ENCODE measurements at regions not wholly inside any gene's neighbourhood (a gene's known extent, or its start where the extent isn't known, plus 50 kb on each side); places are given as distances from the start of the nearest gene placed in this dataset.

DNA sequence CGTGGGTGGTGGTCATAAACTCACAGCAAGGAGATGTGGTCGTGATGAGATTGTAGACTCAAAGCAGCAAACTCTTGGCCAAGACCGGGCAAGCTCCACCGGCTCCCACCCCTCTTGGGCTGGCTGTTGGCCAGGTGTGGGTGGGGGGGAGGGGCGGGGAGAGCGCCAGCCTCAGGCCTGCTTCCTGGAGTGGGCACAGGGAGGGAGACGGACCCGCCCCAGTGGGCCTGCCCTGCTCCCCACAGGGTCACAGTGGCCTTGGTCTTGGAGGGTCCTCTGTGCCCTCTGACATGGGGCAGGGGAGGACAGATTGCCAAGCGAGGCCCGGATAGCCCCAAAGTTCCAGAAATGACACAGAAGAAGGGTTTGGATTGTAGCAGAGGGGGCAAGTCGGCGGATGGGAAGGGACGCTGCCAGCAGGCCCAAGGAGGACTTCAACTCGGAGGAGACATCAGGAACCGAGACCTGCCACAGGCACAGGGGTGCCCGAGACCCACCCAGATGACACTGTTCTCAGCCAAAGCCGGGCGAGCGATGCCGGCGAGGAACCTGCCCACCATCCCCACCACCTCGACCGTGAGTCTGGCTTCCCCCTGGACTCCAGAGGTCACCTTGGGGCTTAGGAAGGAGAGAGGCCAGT is 85.4 kb upstream of the ACTRT2 start:
- H3K4me3 Mint-ChIP-seq = no peak overlapping the region
- H3K4me1 Mint-ChIP-seq (ENCODE audit: low read depth) = no peaks in the 10 kb centered on the region
- DNase-seq (no peak), ATAC-seq (no peak)
- H3K27me3 Mint-ChIP-seq (ENCODE audit: low read depth) = no peaks in the 10 kb centered on the region
- ChIA-PET POLR2A (no interaction called here), CTCF (no interaction called here)
- H3K36me3 Mint-ChIP-seq (ENCODE audit: low read depth) = no peaks in the 10 kb centered on the region
- no peaks in the 10 kb centered on the region for H3K9me3 Mint-ChIP-seq (ENCODE audit: insufficient read depth)
- H3K27ac Mint-ChIP-seq = no peak overlapping the region

DNA sequence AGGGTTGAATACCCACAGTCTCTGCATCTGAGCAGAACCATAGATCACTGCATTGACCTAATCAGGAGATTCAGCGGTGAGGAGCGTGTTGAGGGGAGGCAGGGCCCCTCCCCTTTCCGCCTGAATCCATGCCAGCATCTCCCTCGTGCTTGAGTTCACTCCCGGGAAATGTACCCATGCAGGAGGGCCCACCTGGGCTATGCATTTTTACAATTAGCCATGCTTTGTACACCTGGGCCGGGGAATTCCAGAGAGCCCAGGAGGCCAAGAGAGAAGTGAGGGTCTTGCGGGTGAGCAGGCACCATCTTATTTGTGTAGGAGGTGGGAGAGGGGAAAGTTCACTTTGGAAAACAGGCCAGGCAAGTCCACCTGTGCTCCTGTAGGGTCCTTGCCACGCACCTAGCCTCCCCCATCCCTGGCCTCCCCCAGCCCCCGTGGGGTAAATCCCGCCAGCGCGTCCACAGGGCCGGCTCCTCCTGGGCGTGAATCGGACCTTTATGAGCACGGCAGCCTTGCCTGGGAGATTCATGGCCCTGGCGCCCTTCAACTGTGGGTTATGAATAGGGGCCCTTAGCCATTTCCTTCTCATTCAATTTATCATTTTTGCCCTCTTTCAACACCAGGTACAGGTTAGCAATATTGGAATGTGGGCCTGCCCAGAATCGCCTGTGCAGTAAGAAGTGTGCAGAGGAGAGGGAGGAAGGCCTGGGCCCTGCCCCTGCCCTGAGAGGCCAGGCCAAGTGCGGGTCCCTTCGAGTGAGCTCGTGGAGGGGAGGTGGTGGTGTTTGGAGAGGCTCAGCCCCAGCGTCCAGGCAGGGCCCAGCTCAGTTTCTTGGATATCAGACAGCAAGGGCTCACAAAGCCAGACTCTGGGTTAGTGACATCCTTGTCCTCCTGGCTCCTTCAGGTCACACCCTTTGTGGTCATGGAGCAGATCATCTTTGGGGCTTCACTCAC is 84.4 kb upstream of the ACTRT2 start:
- Mint-ChIP-seq H3K27ac (no peak overlapping the region), H3K9me3 (ENCODE audit: insufficient read depth) (no peaks in the 10 kb centered on the region), H3K4me1 (ENCODE audit: low read depth) (no peaks in the 10 kb centered on the region), H3K36me3 (ENCODE audit: low read depth) (no peaks in the 10 kb centered on the region), H3K4me3 (no peak overlapping the region), H3K27me3 (ENCODE audit: low read depth) (no peaks in the 10 kb centered on the region)
- DNase-seq = no peak
- POLR2A ChIA-PET = no interaction called here
- no peak for ATAC-seq
- CTCF ChIA-PET = no interaction called here

DNA sequence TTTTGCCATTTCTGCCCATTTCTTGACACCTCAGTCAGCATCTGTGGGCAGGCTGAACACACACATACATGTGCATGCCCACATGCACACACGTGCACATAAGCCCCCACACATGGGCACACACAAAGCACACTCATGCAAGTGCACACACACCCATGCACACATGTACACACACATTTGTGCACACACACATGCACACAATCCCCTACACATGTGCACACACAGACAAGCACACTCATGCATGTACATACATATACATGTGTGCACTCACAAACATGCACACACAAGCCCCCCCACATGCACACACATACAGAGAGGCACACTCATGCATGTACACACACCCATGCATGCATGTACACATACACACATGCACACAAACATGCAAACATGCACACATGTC is 83.5 kb upstream of the ACTRT2 start:
- ChIA-PET POLR2A (no interaction called here), CTCF (no interaction called here)
- H3K27ac Mint-ChIP-seq = no peak overlapping the region
- H3K36me3 Mint-ChIP-seq (ENCODE audit: low read depth) = no peaks in the 10 kb centered on the region
- H3K4me3 Mint-ChIP-seq = no peak overlapping the region
- no peaks in the 10 kb centered on the region for H3K4me1 Mint-ChIP-seq (ENCODE audit: low read depth)
- DNase-seq = no peak
- no peak for ATAC-seq
- H3K9me3 Mint-ChIP-seq (ENCODE audit: insufficient read depth) = no peaks in the 10 kb centered on the region
- no peaks in the 10 kb centered on the region for H3K27me3 Mint-ChIP-seq (ENCODE audit: low read depth)

DNA sequence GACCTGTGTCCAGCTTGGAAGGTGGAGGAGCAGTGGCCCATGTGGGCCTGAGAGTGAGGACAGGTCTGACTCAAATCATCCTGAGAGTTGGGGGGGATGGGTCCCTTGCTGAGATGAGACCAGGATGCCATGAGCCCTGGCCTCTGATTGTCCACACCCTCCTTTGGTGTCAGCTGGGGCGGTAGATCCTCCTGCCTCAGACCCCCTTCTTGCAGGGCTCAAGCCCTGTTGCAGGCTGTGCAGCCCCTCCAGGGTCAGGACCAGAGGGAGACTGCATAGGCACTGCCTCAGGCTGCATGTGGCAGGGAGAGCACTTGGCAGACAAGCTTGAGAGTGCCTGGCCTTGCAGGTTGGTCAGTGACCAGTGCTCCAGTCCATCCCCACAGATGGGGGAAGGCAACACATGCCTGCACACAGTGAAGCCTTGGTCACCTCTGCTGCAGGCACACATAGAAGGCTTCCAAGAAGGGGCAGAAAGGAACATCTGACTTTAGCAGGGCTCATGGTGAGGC is 82.2 kb upstream of the ACTRT2 start:
- ChIA-PET POLR2A (no interaction called here), CTCF (no interaction called here)
- H3K4me3 Mint-ChIP-seq = no peak overlapping the region
- no peaks in the 10 kb centered on the region for H3K4me1 Mint-ChIP-seq (ENCODE audit: low read depth)
- H3K27ac Mint-ChIP-seq = no peak overlapping the region
- no peak for ATAC-seq
- DNase-seq = no peak
- no peaks in the 10 kb centered on the region for H3K9me3 Mint-ChIP-seq (ENCODE audit: insufficient read depth)
- H3K27me3 Mint-ChIP-seq (ENCODE audit: low read depth) = no peaks in the 10 kb centered on the region
- no peaks in the 10 kb centered on the region for H3K36me3 Mint-ChIP-seq (ENCODE audit: low read depth)

DNA sequence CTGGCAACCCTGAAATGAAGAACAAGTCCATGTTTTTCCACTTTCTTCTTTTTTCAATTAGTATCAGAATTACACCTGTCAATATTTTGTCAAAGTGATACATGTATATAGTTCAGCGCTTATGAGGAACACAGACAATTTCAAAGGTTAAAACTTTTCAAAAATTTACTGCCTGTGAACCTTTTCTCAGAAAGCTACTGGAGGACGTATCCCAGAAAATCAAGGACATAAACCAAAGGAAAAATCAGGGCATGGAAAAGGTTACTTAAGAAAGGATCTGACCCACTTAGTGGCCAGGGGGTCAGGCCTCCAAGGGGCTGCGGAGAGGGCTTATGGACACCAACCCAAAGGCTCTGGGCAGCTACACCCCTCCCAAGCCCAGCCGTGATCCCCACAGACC is 81.1 kb upstream of the ACTRT2 start:
- ChIA-PET POLR2A (no interaction called here), CTCF (no interaction called here)
- DNase-seq = no peak
- Mint-ChIP-seq H3K27me3 (ENCODE audit: low read depth) (no peaks in the 10 kb centered on the region), H3K9me3 (ENCODE audit: insufficient read depth) (no peaks in the 10 kb centered on the region), H3K4me1 (ENCODE audit: low read depth) (no peaks in the 10 kb centered on the region), H3K4me3 (no peak overlapping the region), H3K27ac (no peak overlapping the region), H3K36me3 (ENCODE audit: low read depth) (no peaks in the 10 kb centered on the region)
- no peak for ATAC-seq

DNA sequence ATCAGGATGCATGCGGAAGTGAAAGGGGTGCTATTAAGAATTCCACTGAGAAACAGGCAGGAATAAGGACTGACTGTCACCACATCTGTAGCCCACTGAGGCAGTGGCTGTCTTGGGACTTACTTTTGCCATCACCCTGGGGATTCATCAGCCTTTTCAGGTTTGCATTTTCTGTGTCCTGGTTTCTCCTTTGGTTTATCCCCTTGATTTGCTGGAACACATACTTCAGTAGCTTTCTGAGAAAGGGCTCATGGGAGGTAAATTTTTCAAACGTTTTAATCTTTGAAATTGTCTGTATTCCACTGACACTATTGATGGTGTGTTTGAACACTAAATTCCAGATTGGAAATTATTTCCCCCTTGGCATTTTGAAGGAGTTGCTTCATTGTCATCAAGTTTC is 80.2 kb upstream of the ACTRT2 start:
- H3K4me1 Mint-ChIP-seq (ENCODE audit: low read depth) = no peaks in the 10 kb centered on the region
- no peaks in the 10 kb centered on the region for H3K9me3 Mint-ChIP-seq (ENCODE audit: insufficient read depth)
- DNase-seq (no peak), ATAC-seq (no peak)
- ChIA-PET CTCF (no interaction called here), POLR2A (interaction anchor here (0.8 kb wide), 1 partner anchor 14 kb away, joined by 3 read pairs; no protein-coding TSS in a partner anchor)
- H3K27ac Mint-ChIP-seq = no peak overlapping the region
- H3K4me3 Mint-ChIP-seq = no peak overlapping the region
- no peaks in the 10 kb centered on the region for H3K36me3 Mint-ChIP-seq (ENCODE audit: low read depth)
- H3K27me3 Mint-ChIP-seq (ENCODE audit: low read depth) = no peaks in the 10 kb centered on the region

DNA sequence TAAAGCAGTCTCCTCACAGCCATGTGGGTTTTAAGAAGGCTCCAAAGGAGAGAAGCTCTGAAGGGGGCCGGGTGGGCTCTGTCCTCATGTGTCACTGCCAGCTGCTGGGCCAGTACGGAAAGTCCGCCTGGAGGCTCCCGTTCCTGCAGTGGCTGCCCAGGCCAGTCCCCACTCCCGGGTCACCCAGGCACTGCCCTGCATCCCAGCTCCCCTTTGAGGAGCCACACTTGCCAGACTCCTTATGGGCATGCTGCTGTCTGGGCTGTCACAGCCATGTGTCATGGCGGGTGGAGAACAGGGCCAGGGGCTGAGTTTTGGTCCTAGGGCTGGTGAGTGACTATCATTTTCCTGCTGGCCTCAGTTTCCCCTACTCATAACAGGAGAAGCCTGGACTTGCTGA is 79.4 kb upstream of the ACTRT2 start:
- H3K9me3 Mint-ChIP-seq (ENCODE audit: insufficient read depth) = no peaks in the 10 kb centered on the region

DNA sequence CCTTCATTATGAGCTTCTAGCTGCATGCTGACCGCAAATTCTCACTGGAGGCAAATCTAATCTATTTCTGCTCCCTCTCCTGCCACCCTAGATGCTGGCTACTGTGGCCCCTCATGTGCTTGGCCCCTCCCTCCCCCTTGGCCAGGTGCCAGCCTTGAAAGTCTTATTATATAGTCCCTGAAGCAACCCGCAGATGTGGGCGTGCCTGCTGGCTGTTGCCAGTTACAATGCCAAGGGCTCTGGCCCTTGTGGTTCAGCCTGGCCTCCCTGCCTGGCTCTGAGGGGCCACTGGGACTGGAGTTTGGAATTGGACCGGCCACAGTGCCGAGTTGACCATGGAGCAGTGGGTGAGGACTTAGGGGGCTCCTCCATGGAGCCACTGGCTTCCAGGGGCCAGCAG is 78.9 kb upstream of the ACTRT2 start:
- H3K4me1 Mint-ChIP-seq (ENCODE audit: low read depth) = no peaks in the 10 kb centered on the region
- H3K27me3 Mint-ChIP-seq (ENCODE audit: low read depth) = no peaks in the 10 kb centered on the region
- no peak overlapping the region for H3K27ac Mint-ChIP-seq
- no peak overlapping the region for H3K4me3 Mint-ChIP-seq
- ATAC-seq (no peak), DNase-seq (no peak)
- CTCF ChIA-PET = no interaction called here
- H3K36me3 Mint-ChIP-seq (ENCODE audit: low read depth) = no peaks in the 10 kb centered on the region
- H3K9me3 Mint-ChIP-seq (ENCODE audit: insufficient read depth) = no peaks in the 10 kb centered on the region
- POLR2A ChIA-PET = no interaction called here

More for the DNA sequence above, 79.4 kb upstream of the ACTRT2 start:
- Mint-ChIP-seq H3K27ac (no peak overlapping the region), H3K4me1 (ENCODE audit: low read depth) (no peaks in the 10 kb centered on the region), H3K27me3 (ENCODE audit: low read depth) (no peaks in the 10 kb centered on the region), H3K4me3 (no peak overlapping the region), H3K36me3 (ENCODE audit: low read depth) (no peaks in the 10 kb centered on the region)
- ATAC-seq (no peak), DNase-seq (no peak)
- ChIA-PET POLR2A (interaction anchor here (0.8 kb wide), 1 partner anchor 15 kb away, joined by 3 read pairs; no protein-coding TSS in a partner anchor), CTCF (no interaction called here)

DNA sequence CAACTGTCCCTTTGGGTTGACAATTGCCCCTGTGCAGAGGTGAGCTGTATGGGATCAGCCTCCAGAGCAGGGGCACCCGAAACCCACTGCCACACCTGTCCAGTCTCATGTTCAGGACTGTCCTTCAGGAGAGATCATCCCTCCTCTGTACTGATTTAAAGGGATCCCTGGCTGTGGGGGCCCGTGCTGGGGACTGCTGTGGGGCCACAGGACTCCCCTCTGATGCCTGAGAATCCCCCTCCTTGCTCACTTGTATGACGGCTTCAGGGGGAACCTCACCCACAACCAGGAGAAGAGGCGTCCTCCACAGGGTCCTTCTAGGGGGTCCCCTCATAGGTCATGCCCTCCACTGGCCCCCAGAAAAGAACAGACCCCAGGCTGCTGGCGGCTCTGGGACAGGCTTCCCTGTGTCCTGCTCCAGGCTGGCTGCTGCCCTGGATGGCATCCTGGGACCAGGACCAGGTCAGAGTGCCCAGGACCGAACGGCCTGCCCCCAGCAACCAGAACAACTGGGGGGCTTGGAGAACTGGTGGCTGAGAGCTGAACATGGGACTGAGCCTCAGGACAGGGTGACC is 77.5 kb upstream of the ACTRT2 start:
- Mint-ChIP-seq H3K4me3 (no peak overlapping the region), H3K9me3 (ENCODE audit: insufficient read depth) (no peaks in the 10 kb centered on the region), H3K27me3 (ENCODE audit: low read depth) (no peaks in the 10 kb centered on the region), H3K36me3 (ENCODE audit: low read depth) (no peaks in the 10 kb centered on the region), H3K27ac (no peak overlapping the region), H3K4me1 (ENCODE audit: low read depth) (no peaks in the 10 kb centered on the region)
- DNase-seq (no peak), ATAC-seq (no peak)
- ChIA-PET CTCF (no interaction called here), POLR2A (no interaction called here)

DNA sequence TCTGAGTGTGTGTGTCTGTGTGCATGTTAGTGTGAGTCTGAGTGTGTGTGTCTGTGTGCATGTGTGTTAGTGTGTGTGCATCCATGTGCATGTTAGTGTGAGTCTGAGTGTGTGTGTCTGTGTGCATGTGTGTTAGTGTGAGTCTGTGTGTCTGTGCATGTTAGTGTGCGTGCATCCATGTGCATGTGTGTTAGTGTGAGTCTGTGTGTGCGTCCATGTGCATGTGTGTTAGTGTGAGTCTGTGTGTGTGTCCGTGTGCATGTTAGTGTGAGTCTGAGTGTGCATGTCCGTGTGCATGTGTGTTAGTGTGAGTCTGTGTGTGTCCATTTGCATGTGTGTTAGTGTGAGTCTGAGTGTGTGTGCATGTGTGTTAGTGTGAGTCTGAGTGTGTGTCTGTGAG is 76.6 kb upstream of the ACTRT2 start:
- DNase-seq = no peak
- ATAC-seq = no peak
- no peaks in the 10 kb centered on the region for H3K4me1 Mint-ChIP-seq (ENCODE audit: low read depth)
- H3K9me3 Mint-ChIP-seq (ENCODE audit: insufficient read depth) = no peaks in the 10 kb centered on the region
- H3K27ac Mint-ChIP-seq = no peak overlapping the region
- H3K27me3 Mint-ChIP-seq (ENCODE audit: low read depth) = no peaks in the 10 kb centered on the region
- ChIA-PET POLR2A (no interaction called here), CTCF (no interaction called here)
- no peaks in the 10 kb centered on the region for H3K36me3 Mint-ChIP-seq (ENCODE audit: low read depth)
- H3K4me3 Mint-ChIP-seq = no peak overlapping the region

DNA sequence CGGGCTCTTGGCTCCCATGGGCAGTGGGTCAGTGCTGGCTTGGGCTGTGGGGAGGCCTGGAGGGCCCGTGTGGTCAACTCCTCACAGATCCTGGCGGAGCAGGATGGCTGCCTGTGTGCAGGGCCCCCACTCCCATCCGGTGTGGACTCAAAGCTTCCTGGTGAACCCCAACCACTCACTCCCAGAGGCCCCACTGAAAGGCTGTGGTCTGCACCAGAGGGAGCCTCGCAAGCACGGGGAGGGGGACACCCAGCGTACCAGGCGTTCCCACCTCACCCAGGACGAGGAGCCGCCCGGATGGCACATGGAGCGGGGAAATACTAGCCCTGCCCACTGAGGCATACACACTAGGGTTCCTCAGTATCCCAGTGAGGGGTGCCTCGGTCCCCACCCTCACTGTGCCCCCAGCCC is 75.4 kb upstream of the ACTRT2 start:
- POLR2A ChIA-PET = no interaction called here
- Mint-ChIP-seq H3K27ac (no peak overlapping the region), H3K4me1 (ENCODE audit: low read depth) (no peaks in the 10 kb centered on the region), H3K4me3 (no peak overlapping the region), H3K9me3 (ENCODE audit: insufficient read depth) (no peaks in the 10 kb centered on the region), H3K36me3 (ENCODE audit: low read depth) (no peaks in the 10 kb centered on the region), H3K27me3 (ENCODE audit: low read depth) (no peaks in the 10 kb centered on the region)
- DNase-seq (no peak), ATAC-seq (no peak)
- CTCF ChIA-PET = no interaction called here

DNA sequence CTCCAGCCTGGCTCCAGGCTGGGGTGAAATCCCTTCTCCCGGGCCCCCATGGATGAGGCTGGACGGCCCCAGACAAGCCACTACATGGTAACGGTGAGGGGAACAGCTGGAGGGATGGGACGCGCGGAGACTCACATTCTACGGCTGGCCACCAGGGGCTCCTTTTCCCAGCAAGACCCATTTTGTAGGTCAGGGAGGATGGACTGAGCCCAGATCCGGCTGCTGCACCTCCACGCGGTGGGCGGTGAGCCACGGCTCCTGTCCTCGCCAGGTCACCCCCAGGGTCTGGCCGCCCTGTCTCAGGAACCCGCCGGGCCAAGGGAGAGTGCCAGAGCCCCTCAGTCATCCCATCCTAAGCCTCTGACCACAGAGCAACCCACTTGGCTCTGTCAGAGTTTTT is 75.0 kb upstream of the ACTRT2 start:
- Mint-ChIP-seq H3K4me3 (no peak overlapping the region), H3K36me3 (ENCODE audit: low read depth) (no peaks in the 10 kb centered on the region), H3K9me3 (ENCODE audit: insufficient read depth) (no peaks in the 10 kb centered on the region), H3K27ac (no peak overlapping the region), H3K4me1 (ENCODE audit: low read depth) (no peaks in the 10 kb centered on the region), H3K27me3 (ENCODE audit: low read depth) (no peaks in the 10 kb centered on the region)
- ATAC-seq (no peak), DNase-seq (no peak)
- CTCF ChIA-PET = no interaction called here
- POLR2A ChIA-PET = no interaction called here

Measured in activated CD8-positive, alpha-beta T cell treated with anti-CD3 and anti-CD28 coated beads, Interleukin-2, amount 10 ng/mL, durations not matched to agents 7 days and 5 days (primary cell).